CD14-positive monocyte (primary cell): ENCODE measurements at regions not wholly inside any gene's neighbourhood (a gene's known extent, or its start where the extent isn't known, plus 50 kb on each side); places are given as distances from the start of the nearest gene placed in this dataset.

Experiments used
- DNase-seq, 3 donors: peaks; one replicate each; pipeline ENCODE4 v3.0.0-alpha.2; 2011 to 2022
- H2AFZ ChIP-seq: 2 replicates; pipeline ENCODE4 v1.6.0; 2012; ENCODE audit warnings: mild to moderate bottlenecking, low read depth, low read length, inconsistent platforms; ENCODE audit not compliant: insufficient read depth, poor library complexity, severe bottlenecking
- H3K27ac ChIP-seq, 2 donors: 1 replicate in 1 of 2; 2 replicates in 1 of 2; pipeline ENCODE4 v1.5.1; 2012 to 2013; ENCODE audit warnings: low read length in 2 of 2, control low read depth in 1 of 2, inconsistent platforms in 1 of 2, low read depth in 1 of 2, mild to moderate bottlenecking in 1 of 2
- H3K27me3 ChIP-seq, 2 donors: one replicate each; pipeline versions ENCODE4 v1.6.0 to v1.6.1; 2011 to 2013; ENCODE audit warnings: low read length in 2 of 2; ENCODE audit not compliant: control insufficient read depth in 2 of 2, insufficient read depth in 2 of 2
- H3K36me3 ChIP-seq, 2 donors: replicated peaks in 1 of 2; 1 replicate in 1 of 2; 2 replicates in 1 of 2; pipeline versions ENCODE4 v1.5.1 to v1.6.1; 2012 to 2013; ENCODE audit warnings: low read length in 2 of 2, control low read depth in 1 of 2, inconsistent platforms in 1 of 2, mild to moderate bottlenecking in 1 of 2; ENCODE audit not compliant: insufficient read depth in 2 of 2, control insufficient read depth in 1 of 2
- H3K4me1 ChIP-seq, 2 donors: 1 replicate in 1 of 2; 2 replicates in 1 of 2; pipeline versions ENCODE4 v1.5.1 to v1.6.1; 2012 to 2013; ENCODE audit warnings: low read length in 2 of 2, control low read depth in 1 of 2, inconsistent platforms in 1 of 2, mild to moderate bottlenecking in 1 of 2, moderate library complexity in 1 of 2; ENCODE audit not compliant: insufficient read depth in 2 of 2, control insufficient read depth in 1 of 2
- H3K4me2 ChIP-seq: replicated peaks from 2 replicates; pipeline ENCODE3; 2012; ENCODE audit warnings: low read length, moderate library complexity, mild to moderate bottlenecking; ENCODE audit not compliant: poor library complexity, severe bottlenecking; ENCODE audit errors: extremely low read depth
- H3K4me3 ChIP-seq, 3 experiments: fragments of 200-600 bp in 1 of 3; sonication (generic) in 1 of 3; replicated peaks in 1 of 3; 1 replicate in 2 of 3; 2 replicates in 1 of 3; pipeline ENCODE4 v1.5.1; 2011 to 2013; ENCODE audit warnings: low read length in 3 of 3, mild to moderate bottlenecking in 3 of 3, control low read depth in 2 of 3, low read depth in 2 of 3, inconsistent platforms in 1 of 3, moderate library complexity in 1 of 3
- H3K79me2 ChIP-seq: 2 replicates; pipeline ENCODE4 v1.6.0; 2012; ENCODE audit warnings: mild to moderate bottlenecking, control low read depth, inconsistent platforms, low read length, moderate library complexity; ENCODE audit not compliant: insufficient read depth
- H3K9ac ChIP-seq: 2 replicates; pipeline ENCODE4 v1.6.0; 2017; ENCODE audit warnings: low read length, mild to moderate bottlenecking; ENCODE audit not compliant: insufficient read depth, poor library complexity, severe bottlenecking
- H3K9me3 ChIP-seq, 2 donors: replicated peaks in 1 of 2; 1 replicate in 1 of 2; 2 replicates in 1 of 2; pipeline versions ENCODE4 v1.5.1 to v1.6.1; 2012 to 2013; ENCODE audit warnings: low read length in 2 of 2, control low read depth in 1 of 2; ENCODE audit not compliant: control insufficient read depth in 1 of 2, insufficient read depth in 1 of 2
- H4K20me1 ChIP-seq: 2 replicates; pipeline ENCODE4 v1.6.0; 2012; ENCODE audit warnings: mild to moderate bottlenecking, low read length, control low read depth, moderate library complexity; ENCODE audit not compliant: insufficient read depth
- H3K27ac Mint-ChIP-seq, 7 donors: one replicate each; pipeline ENCODE4 v1.8.0; 2020; ENCODE audit warnings: mild to moderate bottlenecking in 7 of 7, mixed read lengths in 7 of 7, moderate library complexity in 6 of 7, inconsistent platforms in 2 of 7
- H3K27me3 Mint-ChIP-seq, 3 donors: one replicate each; pipeline ENCODE4 v1.8.0; 2021 to 2022; ENCODE audit warnings: low read depth in 3 of 3, mild to moderate bottlenecking in 3 of 3, mixed read lengths in 3 of 3, moderate library complexity in 3 of 3, inconsistent platforms in 1 of 3
- H3K36me3 Mint-ChIP-seq, 2 donors: one replicate each; pipeline ENCODE4 v1.8.0; 2020; ENCODE audit warnings: mixed read lengths in 2 of 2, inconsistent platforms in 1 of 2, mild to moderate bottlenecking in 1 of 2
- H3K4me1 Mint-ChIP-seq: one replicate; pipeline ENCODE4 v1.8.0; 2020; ENCODE audit warnings: mild to moderate bottlenecking, mixed read lengths
- H3K4me3 Mint-ChIP-seq, 2 donors: one replicate each; pipeline ENCODE4 v1.8.0; 2020; ENCODE audit warnings: mild to moderate bottlenecking in 2 of 2, mixed read lengths in 2 of 2, moderate library complexity in 1 of 2
- H3K9me3 Mint-ChIP-seq, 7 donors: one replicate each; pipeline ENCODE4 v1.8.0; 2020 to 2022; ENCODE audit warnings: mixed read lengths in 7 of 7, mild to moderate bottlenecking in 6 of 7, moderate library complexity in 6 of 7, inconsistent platforms in 2 of 7
- WGBS: methylation state at CpG from one replicate; pipeline ENCODE4 v1.1.5; 2013; ENCODE audit warnings: missing lambda C conversion rate; ENCODE audit not compliant: insufficient coverage; 5-methylcytosine and 5-hydroxymethylcytosine counted together
- intact Hi-C, 2 donors: fragments of 100-400 bp; cut with micrococcal nuclease; formaldehyde crosslinking; loops; one replicate each; pipeline versions ENCODE4 v1.15.0 to v1.15.1; 2023
- TF ChIP-seq, protein P1 (sequence below): fragments of 200-600 bp; IDR thresholded peaks from one replicate; pipeline ENCODE4 v1.8.0; 2022; ENCODE audit warnings: antibody characterized with exemption, mild to moderate bottlenecking

DNA sequence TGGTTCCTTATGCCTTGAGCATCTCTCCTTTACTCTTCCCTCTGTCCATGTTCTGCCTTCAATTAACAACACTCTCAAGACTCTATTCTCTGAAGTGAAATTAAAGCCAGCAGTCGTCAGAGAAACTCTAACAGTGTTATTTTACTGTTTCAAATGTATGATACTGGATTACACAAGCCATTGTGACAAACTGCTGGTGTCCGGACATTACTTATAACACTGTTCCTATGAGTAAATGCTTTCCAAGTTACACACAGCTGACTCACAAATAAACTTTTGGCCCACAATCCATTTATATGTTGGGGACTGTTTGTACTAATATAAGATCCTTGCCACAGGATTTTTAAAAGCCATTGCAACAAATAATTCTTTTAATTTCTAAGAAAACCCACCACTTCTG lies 63.2 kb upstream of the GHR start:
- Histone ChIP-seq H3K27me3 (no peaks in the 10 kb centered on the region), H3K4me2 (no peak overlapping the region), H4K20me1 (no peaks in the 10 kb centered on the region), H3K79me2 (no peaks in the 10 kb centered on the region), H2AFZ (no peak overlapping the region), H3K4me3 (no peak overlapping the region), H3K27ac (no peak overlapping the region), H3K36me3 (no peaks in the 10 kb centered on the region), H3K4me1 (no peaks in the 10 kb centered on the region), H3K9me3 (no peaks in the 10 kb centered on the region), H3K9ac (no peak overlapping the region)
- no peak overlapping the region for H3K4me3 Mint-ChIP-seq
- H3K36me3 Mint-ChIP-seq = no peaks in the 10 kb centered on the region
- H3K27me3 Mint-ChIP-seq = no peaks in the 10 kb centered on the region
- TF ChIP-seq, protein P1, sequence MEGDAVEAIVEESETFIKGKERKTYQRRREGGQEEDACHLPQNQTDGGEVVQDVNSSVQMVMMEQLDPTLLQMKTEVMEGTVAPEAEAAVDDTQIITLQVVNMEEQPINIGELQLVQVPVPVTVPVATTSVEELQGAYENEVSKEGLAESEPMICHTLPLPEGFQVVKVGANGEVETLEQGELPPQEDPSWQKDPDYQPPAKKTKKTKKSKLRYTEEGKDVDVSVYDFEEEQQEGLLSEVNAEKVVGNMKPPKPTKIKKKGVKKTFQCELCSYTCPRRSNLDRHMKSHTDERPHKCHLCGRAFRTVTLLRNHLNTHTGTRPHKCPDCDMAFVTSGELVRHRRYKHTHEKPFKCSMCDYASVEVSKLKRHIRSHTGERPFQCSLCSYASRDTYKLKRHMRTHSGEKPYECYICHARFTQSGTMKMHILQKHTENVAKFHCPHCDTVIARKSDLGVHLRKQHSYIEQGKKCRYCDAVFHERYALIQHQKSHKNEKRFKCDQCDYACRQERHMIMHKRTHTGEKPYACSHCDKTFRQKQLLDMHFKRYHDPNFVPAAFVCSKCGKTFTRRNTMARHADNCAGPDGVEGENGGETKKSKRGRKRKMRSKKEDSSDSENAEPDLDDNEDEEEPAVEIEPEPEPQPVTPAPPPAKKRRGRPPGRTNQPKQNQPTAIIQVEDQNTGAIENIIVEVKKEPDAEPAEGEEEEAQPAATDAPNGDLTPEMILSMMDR = no peak
- no peak overlapping the region for H3K27ac Mint-ChIP-seq
- no CpG with 5 or more reads among the region's 2 CpGs for WGBS
- no peak for DNase-seq
- H3K4me1 Mint-ChIP-seq = no peaks in the 10 kb centered on the region
- peaks cover 0 to 20% (median 4%) of the 10 kb centered on the region in 7 donors for H3K9me3 Mint-ChIP-seq
- intact Hi-C loops = no loop called here

GRCh38 chr5:42360616-42361314 lies 62.5 kb upstream of the GHR start:
- no peak overlapping the region for H3K4me2 ChIP-seq
- Mint-ChIP-seq H3K4me3 (no peak overlapping the region), H3K9me3 (peaks cover 0 to 18% (median 4%) of the 10 kb centered on the region in 7 donors), H3K27me3 (no peaks in the 10 kb centered on the region), H3K4me1 (no peaks in the 10 kb centered on the region), H3K27ac (no peak overlapping the region), H3K36me3 (no peaks in the 10 kb centered on the region)
- H4K20me1 ChIP-seq = no peaks in the 10 kb centered on the region
- no peaks in the 10 kb centered on the region for H3K79me2 ChIP-seq
- DNase-seq = no peak
- WGBS = 39% methylated on average over 2 of the region's 3 CpGs
- no peak overlapping the region for H3K9ac ChIP-seq
- H3K36me3 ChIP-seq = no peaks in the 10 kb centered on the region
- H3K27me3 ChIP-seq = no peaks in the 10 kb centered on the region
- TF ChIP-seq, protein P1 = no peak
- no peak overlapping the region for H3K27ac ChIP-seq
- intact Hi-C loops = no loop called here
- no peak overlapping the region for H2AFZ ChIP-seq
- H3K9me3 ChIP-seq = no peaks in the 10 kb centered on the region
- H3K4me3 ChIP-seq = no peak overlapping the region
- H3K4me1 ChIP-seq = no peaks in the 10 kb centered on the region
